GM21381 (cell line): ENCODE measurements at regions not wholly inside any gene's neighbourhood (a gene's known extent, or its start where the extent isn't known, plus 50 kb on each side); places are given as distances from the start of the nearest gene placed in this dataset.
"Not testable (repeated sequence)": the region's sequence is repeated elsewhere in the genome, so short reads cannot be mapped to it uniquely, and the experiment has no call there.

ENCODE experiments used
- ATAC-seq: cut with Tn5 transposase; IDR thresholded peaks from one replicate; pipeline ENCODE4 v1.9.1; 2021; ENCODE audit warnings: mild to moderate bottlenecking, moderate library complexity; ENCODE audit not compliant: unreplicated experiment

DNA sequence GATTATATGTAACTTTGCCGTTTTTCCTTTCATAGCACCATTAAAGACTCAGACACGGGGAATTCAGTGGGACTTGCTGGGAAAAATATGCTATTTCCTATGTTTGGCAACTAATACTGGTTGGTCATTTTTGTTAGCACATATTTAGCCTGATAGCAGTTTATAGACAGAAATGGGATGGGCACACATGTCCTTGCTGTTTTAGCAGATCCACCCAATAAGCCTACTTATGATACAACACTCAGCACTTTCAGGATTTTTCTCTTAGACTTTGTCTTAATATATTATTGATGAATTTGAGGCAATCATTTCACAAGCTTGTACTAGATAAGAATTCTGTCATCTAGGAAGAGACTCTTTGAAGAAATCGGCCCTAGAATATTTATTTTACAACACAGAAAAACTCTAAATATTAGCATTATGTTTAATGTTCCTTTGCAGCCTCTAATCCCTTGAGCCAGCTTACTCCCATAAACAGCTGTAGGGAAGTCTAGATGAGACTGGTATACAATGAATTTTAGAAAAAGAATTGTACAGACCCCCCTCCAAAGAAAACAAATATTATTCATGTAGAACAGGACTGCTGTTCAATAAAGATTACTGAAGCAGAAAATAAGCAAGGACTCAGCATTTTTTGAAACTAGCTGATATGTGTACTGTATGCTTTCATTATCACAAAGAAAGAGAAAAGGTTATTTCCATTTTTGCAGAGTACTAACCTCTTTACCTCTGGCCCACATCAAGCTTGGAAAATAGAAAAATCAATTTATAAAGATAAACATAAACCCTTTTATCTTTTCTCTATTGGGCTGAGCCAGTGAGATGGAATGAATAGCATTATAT is 656.8 kb upstream of the SGO1 start:
- no peak for ATAC-seq

GRCh38 chr3:20842002-20842401 is 656.0 kb upstream of the SGO1 start:
- ATAC-seq = no peak

DNA sequence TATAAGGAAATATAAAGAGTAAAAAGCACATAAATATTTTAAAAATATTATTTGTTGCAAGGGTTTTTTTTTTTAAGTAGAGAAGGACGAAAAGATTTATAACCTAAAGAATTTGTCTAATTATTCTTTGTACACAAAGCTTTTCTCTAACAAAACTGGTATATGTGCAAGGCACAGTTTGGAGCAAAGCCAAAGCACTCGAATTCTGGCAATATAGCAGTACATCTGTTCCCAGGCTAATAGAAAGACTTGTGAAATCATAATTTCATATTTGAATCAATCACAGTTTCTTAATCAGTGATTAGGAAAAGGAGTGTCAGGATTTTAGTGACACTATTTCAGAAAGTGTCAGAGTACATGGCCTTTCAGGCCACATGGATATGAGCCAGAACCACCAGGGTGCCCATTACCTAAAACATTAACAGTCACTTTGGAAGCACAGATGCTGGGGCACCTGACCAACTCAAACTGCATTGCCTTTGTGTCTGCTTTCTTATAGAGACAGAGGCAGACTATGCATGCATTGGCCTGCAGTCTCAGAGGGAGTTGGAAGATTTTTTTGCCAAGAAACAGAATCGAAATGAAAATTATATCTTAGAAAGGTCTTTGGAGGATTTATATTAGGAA is 651.8 kb upstream of the SGO1 start:
- no peak for ATAC-seq

DNA sequence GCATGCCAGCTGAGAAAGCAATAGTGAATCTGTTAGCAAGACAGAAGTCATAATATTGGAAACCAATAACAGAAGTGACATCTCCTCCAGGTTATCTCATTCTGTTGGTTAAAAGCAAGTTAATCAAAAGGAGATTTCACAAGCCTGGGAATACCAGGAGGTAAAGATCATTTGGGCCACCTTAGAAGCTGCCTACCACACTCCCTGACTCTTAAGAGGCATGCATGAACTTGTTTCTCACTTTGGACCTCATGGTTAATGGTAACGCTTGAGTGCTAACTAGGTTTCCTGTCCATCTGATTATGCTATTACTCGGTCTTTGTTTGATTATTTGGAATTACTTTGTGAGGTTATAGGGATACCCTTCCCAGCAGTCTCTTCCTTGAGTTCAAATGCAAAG is 650.8 kb upstream of the SGO1 start:
- no peak for ATAC-seq

- no peak for ATAC-seq
Measured at GRCh38 chr3:20832963-20833362, 647.0 kb upstream of the SGO1 start.

DNA sequence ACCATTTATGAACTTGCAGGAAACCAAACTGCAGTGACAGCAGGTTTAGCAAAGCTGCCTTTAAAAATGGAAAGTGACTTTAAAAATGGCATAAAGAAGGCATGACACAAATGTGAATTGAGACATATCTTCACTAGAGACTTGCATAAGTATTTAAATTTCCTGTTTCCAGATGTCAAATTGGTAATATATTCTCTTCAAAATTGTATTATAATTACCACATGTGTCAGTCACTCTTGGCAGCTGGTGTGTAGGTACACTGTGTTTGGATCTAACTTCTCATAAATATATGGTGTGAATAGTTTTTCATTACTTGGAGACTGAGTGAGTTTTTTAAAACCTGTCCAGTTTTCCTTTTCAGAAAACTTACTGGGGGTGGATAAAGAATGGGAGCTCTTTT is 636.2 kb upstream of the SGO1 start:
- ATAC-seq = no peak

GRCh38 chr3:20820872-20821271 is 634.9 kb upstream of the SGO1 start:
- ATAC-seq = not testable (repeated sequence)

GRCh38 chr3:20811631-20812030 is 625.6 kb upstream of the SGO1 start:
- no peak for ATAC-seq

GRCh38 chr3:20811006-20811405 is 625.0 kb upstream of the SGO1 start:
- no peak for ATAC-seq

DNA sequence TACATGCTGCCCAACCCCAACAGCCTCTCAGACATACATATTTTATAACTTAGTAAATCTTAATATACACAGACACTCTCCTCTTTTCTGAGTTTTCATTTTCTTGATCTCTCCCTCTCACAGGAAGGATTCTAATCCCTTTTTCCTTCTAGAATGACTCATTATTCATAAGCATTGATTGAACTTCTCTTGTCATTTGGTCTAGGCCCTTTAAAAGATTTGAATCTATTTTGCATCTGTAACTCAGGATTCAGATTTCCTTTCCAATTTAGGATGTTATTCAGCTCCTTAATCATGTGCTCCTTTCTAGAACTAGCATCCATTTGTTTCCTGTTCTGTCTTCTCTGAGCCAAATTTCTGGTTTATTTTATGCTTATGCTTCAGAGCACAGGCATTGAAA is 624.5 kb upstream of the SGO1 start:
- ATAC-seq = no peak

DNA sequence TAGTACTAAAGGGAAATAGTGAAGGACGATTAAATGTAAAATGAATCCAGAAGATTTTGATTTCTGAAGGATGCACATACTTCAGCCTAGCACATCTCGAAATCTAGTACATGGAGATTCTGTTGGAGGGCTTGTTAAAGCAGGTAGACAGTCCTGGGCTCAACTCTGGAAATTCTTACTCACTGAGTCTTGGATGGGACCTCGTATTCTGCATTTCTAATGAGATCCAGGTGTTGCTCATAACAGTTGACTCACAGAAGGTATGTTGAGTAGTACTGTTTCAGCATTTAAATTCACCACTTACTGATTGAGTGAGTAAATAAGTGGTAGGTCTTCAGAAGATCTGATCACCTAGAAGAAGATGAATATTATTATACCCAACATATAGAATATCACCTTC is 623.4 kb upstream of the SGO1 start:
- no peak for ATAC-seq

GRCh38 chr3:20808864-20809263 is 622.9 kb upstream of the SGO1 start:
- no peak for ATAC-seq

DNA sequence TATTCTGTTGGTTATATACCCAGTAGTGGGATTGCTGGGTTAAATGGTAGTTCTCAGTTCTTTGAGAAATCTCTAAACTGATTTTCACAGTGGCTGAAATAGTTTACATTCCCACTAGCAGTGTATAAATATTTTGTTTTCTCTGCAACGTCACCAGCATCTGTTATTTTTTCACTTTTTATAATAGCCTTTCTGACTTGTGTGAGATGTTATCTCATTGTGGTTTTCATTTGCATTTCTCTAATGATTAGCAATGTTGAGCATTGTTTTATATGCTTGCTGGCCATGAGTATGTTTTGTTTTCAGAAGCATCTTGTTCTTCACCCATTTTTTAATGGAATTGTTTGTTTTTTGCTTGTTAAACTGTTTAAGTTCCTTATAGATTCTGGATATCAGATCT is 612.7 kb upstream of the SGO1 start:
- no peak for ATAC-seq

DNA sequence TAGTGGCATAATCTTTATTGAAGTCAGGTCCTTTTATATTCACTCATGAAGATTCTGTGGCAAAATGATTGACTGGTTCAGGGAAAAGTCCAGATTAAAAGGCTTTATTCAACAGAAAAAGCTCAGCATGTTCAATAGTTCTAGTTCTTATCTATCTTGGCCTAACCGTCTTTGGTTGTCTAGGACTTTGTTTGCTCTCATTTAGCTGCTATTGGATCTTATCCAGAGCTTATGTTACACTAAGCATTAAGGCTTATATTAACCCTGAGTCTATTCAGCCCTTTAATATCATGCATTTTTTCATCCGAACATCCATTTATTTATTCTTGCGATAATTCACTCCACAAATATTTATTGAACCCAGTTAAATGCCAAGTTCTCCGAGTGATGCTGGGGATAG is 601.0 kb upstream of the SGO1 start:
- no peak for ATAC-seq

DNA sequence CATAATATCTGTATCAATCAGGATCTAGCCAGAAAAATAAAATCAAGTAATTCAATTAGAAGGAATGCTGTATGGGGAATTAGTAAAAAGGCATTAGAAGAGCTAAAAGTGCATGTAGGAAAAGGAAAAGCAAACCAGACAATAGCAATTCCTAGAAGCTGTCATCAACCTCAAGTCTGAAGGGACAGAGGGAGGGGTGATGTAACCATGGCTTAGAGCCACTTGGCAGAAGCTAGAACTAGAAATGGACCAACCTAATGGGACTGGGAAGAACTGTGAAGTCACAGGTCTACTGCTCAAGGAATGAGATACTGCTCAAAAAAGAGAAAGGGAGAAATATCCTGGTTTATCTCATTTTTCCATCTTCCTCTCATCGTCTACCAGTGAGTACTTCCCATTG is 590.7 kb upstream of the SGO1 start:
- ATAC-seq = no peak

DNA sequence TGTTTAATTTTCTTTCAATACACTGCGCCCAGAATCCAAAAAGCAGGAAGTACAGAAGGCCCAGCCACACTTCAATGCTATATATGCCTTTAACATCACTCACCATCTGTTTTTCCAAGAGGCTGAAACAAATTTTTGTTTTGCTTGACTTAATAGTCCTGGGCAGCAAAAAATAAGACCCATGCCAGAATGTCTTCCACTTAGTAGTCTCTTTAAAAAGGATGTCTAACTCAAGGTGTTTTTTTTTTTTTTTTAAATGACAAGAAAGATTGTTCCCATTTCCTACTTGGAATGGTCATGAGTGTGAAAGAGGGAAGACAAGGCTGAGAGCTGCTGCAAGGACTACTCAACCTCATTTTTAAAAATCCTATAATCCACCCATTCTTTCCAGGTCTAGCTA is 590.3 kb upstream of the SGO1 start:
- no peak for ATAC-seq

DNA sequence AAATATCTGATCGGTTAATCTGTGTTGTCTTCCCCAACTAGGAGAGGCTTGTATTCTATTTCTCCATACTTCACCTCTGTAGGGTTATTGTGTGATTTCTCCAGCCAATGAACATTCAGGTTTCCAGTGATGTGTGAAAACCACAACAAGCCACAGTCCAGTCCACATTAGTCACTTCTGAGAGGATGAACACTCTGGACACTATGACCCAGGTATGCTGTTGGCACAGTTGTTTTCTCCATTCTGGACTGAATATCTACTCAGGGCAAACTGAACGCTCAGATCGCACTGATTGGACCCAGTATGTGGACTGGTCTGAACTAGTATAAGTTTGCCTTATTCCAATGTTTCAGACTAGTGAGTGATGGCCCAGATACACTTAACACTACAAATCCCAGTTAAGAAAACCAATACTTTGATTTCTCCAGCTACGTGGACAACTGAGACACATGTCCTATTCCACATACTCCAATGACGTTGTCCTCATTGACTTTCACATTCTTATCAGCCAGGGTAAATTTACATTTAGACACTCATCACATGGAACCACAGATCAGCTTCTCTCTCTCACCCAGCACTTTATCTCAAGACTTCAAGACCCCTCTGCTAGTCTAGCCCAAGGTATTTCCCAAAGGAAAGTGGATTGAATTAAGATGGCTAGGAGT is 587.4 kb upstream of the SGO1 start:
- no peak for ATAC-seq

DNA sequence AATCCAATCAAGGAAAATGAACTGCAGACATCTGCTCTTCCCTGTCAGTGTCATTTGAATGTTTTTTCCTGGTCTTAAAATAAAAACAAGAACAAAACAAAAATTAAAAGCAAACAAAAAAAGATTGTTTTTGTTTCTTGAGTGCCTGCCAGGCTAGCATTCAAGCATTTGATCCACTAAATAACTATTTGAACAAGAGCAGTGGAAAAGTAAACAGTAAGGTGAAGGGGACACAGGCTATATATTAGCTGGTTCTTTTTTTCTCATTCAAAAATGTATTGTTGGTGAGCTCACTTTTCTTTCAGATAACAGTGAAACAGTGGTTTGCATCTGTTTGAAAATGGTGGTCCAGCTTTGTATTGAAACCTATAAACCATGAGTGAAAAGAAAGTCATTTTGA is 586.9 kb upstream of the SGO1 start:
- ATAC-seq = no peak

- ATAC-seq = no peak
Measured at GRCh38 chr3:20769430-20769829, 583.4 kb upstream of the SGO1 start.

- no peak for ATAC-seq
Measured at GRCh38 chr3:20760981-20761380, 575.0 kb upstream of the SGO1 start.

GRCh38 chr3:20752416-20752815 is 566.4 kb upstream of the SGO1 start:
- ATAC-seq = no peak

- no peak for ATAC-seq
Measured at GRCh38 chr3:20751296-20751695, 565.3 kb upstream of the SGO1 start.
